ENCODE measurements at regions not wholly inside any gene's neighbourhood (a gene's known extent, or its start where the extent isn't known, plus 50 kb on each side); places are given as distances from the start of the nearest gene placed in this dataset.

DNA sequence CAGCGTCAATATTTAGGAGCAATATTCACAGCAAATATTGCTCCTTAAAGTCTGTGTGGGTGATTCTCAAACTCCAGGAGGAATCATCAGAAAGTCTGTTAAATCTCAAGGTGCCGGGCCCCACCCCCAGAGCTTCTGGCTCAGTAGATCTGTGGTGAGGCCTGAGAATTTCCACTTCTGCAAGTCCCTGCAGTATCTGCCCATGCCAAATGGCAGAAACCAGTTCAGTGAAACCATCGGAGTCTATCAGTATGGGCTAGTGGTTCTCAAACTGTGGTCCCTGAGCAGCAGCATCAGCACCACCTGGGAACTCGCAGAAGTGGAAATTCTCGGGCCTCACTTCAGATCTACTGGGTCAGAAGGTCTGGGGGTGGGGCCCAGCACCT is 202.9 kb downstream of the SLC4A3 start:
- TF ChIP-seq, protein P1, sequence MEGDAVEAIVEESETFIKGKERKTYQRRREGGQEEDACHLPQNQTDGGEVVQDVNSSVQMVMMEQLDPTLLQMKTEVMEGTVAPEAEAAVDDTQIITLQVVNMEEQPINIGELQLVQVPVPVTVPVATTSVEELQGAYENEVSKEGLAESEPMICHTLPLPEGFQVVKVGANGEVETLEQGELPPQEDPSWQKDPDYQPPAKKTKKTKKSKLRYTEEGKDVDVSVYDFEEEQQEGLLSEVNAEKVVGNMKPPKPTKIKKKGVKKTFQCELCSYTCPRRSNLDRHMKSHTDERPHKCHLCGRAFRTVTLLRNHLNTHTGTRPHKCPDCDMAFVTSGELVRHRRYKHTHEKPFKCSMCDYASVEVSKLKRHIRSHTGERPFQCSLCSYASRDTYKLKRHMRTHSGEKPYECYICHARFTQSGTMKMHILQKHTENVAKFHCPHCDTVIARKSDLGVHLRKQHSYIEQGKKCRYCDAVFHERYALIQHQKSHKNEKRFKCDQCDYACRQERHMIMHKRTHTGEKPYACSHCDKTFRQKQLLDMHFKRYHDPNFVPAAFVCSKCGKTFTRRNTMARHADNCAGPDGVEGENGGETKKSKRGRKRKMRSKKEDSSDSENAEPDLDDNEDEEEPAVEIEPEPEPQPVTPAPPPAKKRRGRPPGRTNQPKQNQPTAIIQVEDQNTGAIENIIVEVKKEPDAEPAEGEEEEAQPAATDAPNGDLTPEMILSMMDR (IDR thresholded peaks at IDR 0.05), result no peak
- DNase-seq (ENCODE audit: low spot score) (no peak), ATAC-seq (ENCODE audit: low FRiP score) (no peak)

DNA sequence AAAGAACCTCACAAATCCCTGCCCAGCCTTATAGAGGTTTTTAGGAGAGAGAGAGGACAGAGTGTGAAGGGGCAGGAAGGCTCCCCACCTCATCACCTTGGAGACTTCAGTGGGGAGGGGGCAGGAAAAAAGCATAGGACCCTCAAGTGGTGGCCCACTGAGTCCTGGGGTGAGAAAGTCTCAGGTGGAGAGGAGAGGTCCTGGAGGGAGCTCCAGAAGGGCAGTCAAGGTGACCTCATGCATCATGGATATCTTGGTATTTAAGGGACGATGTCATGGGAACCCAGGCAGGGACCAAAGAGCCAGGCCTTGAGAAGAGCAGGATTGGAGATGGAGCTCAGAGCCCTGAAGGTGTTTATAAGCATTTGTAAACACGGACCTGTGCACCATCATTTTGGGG is 204.5 kb downstream of the SLC4A3 start:
- TF ChIP-seq, protein P1 (IDR thresholded peaks at IDR 0.05), result no peak
- DNase-seq (ENCODE audit: low spot score) (no peak), ATAC-seq (ENCODE audit: low FRiP score) (no peak)

DNA sequence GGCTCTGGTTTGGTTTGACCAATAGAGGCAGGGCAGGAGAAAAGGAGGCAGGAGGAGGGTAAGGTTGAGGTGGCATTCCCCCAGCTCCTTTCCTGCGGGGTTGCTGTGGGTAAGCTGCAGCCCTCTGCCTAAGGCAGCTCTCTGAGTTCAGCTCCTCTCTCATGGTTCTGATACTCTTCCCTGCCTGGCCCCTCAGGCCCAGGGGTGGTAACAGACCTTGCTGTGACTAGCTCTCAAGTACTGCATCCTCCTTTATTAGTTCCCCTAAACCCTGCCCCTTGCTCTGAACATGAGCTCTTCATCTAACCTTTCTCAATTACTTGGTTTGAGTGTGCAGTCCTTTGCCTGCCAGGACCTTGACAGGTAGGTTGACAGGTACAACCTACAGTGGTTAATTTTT is 205.5 kb downstream of the SLC4A3 start:
- ATAC-seq (ENCODE audit: low FRiP score) (no peak), DNase-seq (ENCODE audit: low spot score) (no peak)
- TF ChIP-seq, protein P1 (IDR thresholded peaks at IDR 0.05), result no peak

DNA sequence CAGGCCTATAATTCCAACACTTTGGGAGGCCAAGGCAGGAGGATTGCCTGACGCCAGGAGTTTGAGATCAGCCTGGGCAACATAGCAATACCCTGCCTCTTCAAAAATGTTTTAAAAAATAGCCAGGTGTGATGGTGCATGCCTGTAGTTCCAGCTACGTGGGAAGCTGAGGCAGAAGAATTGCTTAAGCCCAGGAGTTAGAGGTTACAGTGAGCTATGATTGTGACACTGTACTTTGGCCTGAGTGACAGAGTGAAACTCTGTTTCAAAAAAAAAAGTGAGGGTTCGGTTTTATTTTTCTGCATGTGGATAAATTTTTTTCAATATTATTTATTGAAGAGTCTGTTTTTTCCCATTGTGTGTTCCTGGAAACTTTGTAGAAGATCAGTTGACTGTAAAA is 208.1 kb downstream of the SLC4A3 start:
- no peak for DNase-seq (ENCODE audit: low spot score)
- no peak for ATAC-seq (ENCODE audit: low FRiP score)
- TF ChIP-seq, protein P1 (IDR thresholded peaks at IDR 0.05), result no peak

DNA sequence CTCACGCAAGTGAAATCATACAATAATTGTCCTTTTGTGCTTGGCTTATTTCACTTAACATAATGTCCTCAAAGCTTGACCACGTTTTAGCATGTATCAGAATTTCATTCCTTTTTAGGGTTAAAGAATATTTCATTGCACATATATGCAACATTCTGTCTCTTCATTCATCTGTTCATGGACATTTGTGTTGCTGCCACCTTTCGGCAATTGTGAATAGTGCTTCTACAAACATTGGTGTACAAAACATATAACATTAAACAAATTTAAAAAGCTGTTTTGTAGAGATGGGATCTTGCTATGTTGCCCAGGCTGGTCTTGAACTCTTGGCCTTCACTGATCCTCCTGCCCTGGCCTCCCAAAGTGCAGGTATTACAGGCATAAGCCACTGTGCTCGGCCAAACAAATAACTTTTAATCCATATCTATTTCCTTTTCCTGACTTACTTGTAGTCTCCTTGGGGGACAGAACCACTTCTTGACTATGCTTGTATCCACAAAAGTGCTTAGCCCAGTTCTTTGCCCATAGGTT is 209.3 kb downstream of the SLC4A3 start:
- no peak for DNase-seq (ENCODE audit: low spot score)
- TF ChIP-seq, protein P1 (IDR thresholded peaks at IDR 0.05), result no peak

DNA sequence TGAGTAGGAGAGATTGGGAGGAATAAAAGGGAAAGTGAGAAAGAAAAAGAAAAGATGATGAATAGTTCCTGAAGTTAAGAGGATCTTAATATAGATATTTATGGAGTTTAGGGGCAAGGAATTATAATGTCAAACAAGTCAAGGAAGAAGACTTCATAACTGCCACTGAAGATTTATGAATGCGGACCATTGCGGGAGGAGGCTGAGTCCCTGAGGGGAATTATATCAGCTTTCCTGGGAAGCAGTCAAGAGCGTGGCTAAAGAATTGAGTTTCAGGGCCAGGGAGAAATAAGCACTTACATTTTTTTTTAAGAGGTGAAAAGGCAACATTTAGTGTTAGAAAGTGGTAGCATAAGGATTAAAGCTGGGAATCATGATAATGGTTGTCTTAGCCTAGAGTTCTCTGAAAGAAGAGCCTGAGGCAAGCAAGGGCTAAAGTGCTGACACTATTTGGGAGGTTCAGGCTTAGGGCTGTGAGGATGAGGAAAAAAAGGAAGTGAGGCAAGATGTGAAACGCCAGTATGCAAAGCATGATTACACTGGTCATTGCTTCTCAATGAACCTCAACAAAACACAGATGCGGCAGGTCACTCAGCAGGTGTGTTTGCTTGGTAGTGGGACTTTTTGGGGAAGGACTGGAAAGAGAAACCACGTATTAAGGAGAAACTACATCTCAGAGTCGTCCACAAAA is 217.1 kb downstream of the SLC4A3 start:
- ATAC-seq (ENCODE audit: low FRiP score) (no peak), DNase-seq (ENCODE audit: low spot score) (no peak)
- TF ChIP-seq, protein P1 (IDR thresholded peaks at IDR 0.05), result no peak

More for the DNA sequence above, 209.3 kb downstream of the SLC4A3 start:
- no peak for ATAC-seq (ENCODE audit: low FRiP score)

DNA sequence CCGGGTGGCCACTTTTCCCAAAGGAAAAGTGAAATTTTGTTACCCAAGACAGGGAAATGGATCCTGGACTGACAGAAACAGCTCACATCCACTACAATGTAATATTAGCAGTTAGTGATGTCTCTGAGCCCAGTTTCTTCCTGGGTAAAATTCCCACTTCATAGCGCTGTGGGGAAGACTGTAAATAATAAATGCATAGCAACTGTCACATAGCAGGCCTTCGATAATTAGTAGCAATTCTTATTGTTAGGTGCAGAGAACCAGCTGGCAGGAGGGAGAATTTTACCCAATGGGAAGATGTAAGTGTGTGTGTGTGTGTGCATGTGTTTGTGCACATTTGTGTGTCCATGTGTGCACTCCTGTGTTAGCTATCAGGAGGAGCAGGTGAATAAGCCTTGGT is 221.5 kb downstream of the SLC4A3 start:
- ATAC-seq (ENCODE audit: low FRiP score), result no peak
- TF ChIP-seq, protein P1 (IDR thresholded peaks at IDR 0.05), result no peak

More for the DNA sequence above, 221.5 kb downstream of the SLC4A3 start:
- no peak for DNase-seq (ENCODE audit: low spot score)

All from omental fat pad (tissue), 3 donors.